Psoas muscle (tissue), 7 donors: ENCODE measurements at regions not wholly inside any gene's neighbourhood (a gene's known extent, or its start where the extent isn't known, plus 50 kb on each side); places are given as distances from the start of the nearest gene placed in this dataset.
"Not testable (repeated sequence)": the region's sequence is repeated elsewhere in the genome, so short reads cannot be mapped to it uniquely, and the experiment has no call there.

Source experiments
- ATAC-seq, 4 donors: fragments of 200-7000 bp; cut with Tn5 transposase; one replicate each; pipeline ENCODE4 v1.9.1; 2020; ENCODE audit warnings: moderate library complexity in 3 of 4, mild to moderate bottlenecking in 2 of 4
- DNase-seq, 2 donors: peaks; one replicate each; pipeline ENCODE4 v3.0.0-alpha.2; 2020
- H3K27ac ChIP-seq: fragments of 200-600 bp; one replicate; pipeline ENCODE4 v1.8.0; 2022
- H3K27me3 ChIP-seq, 3 donors: fragments of 200-600 bp in 1 of 3; one replicate each; pipeline versions ENCODE4 v1.6.1 to v1.8.0; 2013 to 2022; ENCODE audit warnings: low read length in 2 of 3, mild to moderate bottlenecking in 2 of 3, moderate library complexity in 1 of 3; ENCODE audit not compliant: insufficient read depth in 3 of 3
- H3K36me3 ChIP-seq, 2 donors: fragments of 200-600 bp in 1 of 2; one replicate each; pipeline versions ENCODE4 v1.6.1 to v1.8.0; 2013 to 2022; ENCODE audit warnings: low read depth in 1 of 2, mild to moderate bottlenecking in 1 of 2, moderate library complexity in 1 of 2; ENCODE audit not compliant: insufficient read depth in 1 of 2
- H3K4me1 ChIP-seq: fragments of 200-600 bp; one replicate; pipeline ENCODE4 v1.8.0; 2022
- H3K4me3 ChIP-seq: fragments of 200-600 bp; one replicate; pipeline ENCODE4 v1.8.0; 2022; ENCODE audit warnings: mild to moderate bottlenecking
- H3K9me3 ChIP-seq: fragments of 200-600 bp; one replicate; pipeline ENCODE4 v1.8.0; 2022
- CTCF ChIP-seq: fragments of 200-600 bp; IDR thresholded peaks from one replicate; pipeline ENCODE4 v1.8.0; 2022; ENCODE audit warnings: antibody characterized with exemption
- WGBS, 3 donors: extraction: QIAGEN DNeasy Blood & Tissue Kit; methylation state at CpG; one replicate each; pipeline versions ENCODE4 v1.1.6 to v1.1.7; 2013; 5-methylcytosine and 5-hydroxymethylcytosine counted together
- intact Hi-C, 2 donors: fragments of 100-400 bp; cut with DNase I; formaldehyde crosslinking; loops; one replicate each; pipeline versions ENCODE4 v1.11.0 to v1.14.2; 2022
- donor health status: healthy with polysubstance abuse.
- donor health status: DM: no; HTN: no; CAD: no; lungs with moderate emphysema.
- donor health status: Bipolar disorder and iron deficiency.
- donor health status: healthy.
- donor health status: DM: yes; HTN: yes; CAD: no.
- donor health status: DM: no; HTN: no; CAD: no.
- donor health status: DM: yes; HTN: yes; CAD: no.

GRCh38 chr7:68250143-68250542 lies 1253.5 kb downstream of the TYW1 start:
- no peak overlapping the region for H3K4me3 ChIP-seq
- TF ChIP-seq CTCF: no peak
- no peak overlapping the region for H3K27ac ChIP-seq
- 82 to 92% (median 85%) methylated on average over 4 of the region's 4 CpGs for WGBS, 3 donors
- no peak for DNase-seq
- no peaks in the 10 kb centered on the region for H3K9me3 ChIP-seq
- H3K36me3 ChIP-seq: no peaks in the 10 kb centered on the region
- no peak for ATAC-seq
- H3K4me1 ChIP-seq: no peaks in the 10 kb centered on the region
- intact Hi-C loops: no loop called here
- H3K27me3 ChIP-seq: peaks cover 0 to 2% (median 0%) of the 10 kb centered on the region in 3 donors

DNA sequence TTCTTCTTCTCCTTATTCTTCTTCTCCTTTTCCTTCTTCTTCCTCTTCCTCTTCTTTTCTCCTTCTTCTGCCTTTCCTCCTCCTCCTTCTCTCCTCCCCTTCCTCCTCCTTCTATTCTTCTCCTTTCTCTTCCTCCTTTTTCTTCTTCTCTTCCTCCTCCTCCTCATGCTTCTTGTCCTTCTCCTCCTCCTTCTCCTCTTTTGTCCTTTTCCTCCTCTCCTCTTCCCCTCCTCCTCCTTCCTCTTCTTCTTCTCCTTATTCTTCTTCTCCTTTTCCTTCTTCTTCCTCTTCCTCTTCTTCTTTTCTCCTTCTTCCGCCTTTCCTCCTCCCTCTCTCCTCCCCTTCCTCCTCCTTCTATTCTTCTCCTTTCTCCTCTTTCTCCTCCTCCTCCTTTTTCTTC lies 1258.2 kb downstream of the TYW1 start:
- DNase-seq, H3K4me3 ChIP-seq, H3K9me3 ChIP-seq, ATAC-seq, H3K36me3 ChIP-seq, H3K4me1 ChIP-seq, intact Hi-C loops, H3K27ac ChIP-seq, H3K27me3 ChIP-seq: not testable (repeated sequence)
- WGBS, 3 donors: 87 to 95% (median 90%) methylated on average over 1 of the region's 1 CpG

DNA sequence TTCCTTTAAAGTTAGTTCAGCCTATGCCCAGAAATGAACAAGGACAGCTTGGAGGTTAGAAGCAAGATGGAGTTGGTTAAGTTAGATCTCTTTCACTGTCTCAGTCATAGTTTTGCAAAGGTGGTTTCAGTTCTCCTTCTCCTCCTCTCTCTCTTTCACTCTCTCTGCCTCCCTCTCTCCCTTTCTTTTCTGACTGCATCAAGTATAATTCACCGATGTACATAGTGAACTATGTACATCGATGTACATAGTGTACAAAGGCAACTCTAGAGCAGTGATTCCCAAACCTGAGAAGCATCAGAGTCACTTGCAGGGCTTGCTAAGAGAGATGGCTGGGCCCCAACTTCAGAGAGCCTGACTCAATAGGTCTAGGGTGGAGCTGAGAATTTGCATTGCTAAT lies 1259.7 kb downstream of the TYW1 start:
- Histone ChIP-seq H3K4me1 (no peaks in the 10 kb centered on the region), H3K27me3 (no peaks in the 10 kb centered on the region), H3K9me3 (no peaks in the 10 kb centered on the region), H3K4me3 (no peak overlapping the region), H3K36me3 (no peaks in the 10 kb centered on the region), H3K27ac (no peak overlapping the region)
- no peak for DNase-seq
- 90 to 94% (median 90%) methylated on average over 2 of the region's 2 CpGs for WGBS, 3 donors
- TF ChIP-seq CTCF: no peak
- intact Hi-C loops: no loop called here
- no peak for ATAC-seq

- Histone ChIP-seq H3K27ac (no peak overlapping the region), H3K4me3 (no peak overlapping the region), H3K27me3 (no peaks in the 10 kb centered on the region), H3K36me3 (no peaks in the 10 kb centered on the region), H3K4me1 (no peaks in the 10 kb centered on the region), H3K9me3 (no peaks in the 10 kb centered on the region)
- 51 to 58% (median 58%) methylated on average over 8 of the region's 8 CpGs for WGBS, 3 donors
- no peak for ATAC-seq
- no peak for DNase-seq
- intact Hi-C loops: no loop called here
- TF ChIP-seq CTCF: no peak
Measured at GRCh38 chr7:68258609-68259008, 1262.0 kb downstream of the TYW1 start.

DNA sequence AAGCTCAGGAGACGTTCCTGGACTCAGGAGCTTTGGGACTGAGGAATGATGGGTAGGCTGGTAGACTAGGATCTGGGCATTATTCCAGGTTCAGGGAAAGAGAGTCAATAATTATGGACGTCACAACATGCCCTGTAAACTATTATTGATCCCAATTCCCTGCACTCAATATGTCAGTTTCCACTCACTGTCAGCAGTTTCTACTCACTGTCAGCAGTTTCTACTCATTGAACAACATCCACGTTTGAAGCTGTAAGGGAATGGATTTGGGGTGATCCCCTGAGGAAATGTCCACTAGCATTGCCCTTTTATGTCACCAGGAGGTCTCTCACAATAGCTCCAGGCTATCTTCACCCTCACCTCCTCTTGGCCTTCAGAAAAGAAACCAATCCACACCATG lies 1268.6 kb downstream of the TYW1 start:
- Histone ChIP-seq H3K27ac (no peak overlapping the region), H3K36me3 (no peaks in the 10 kb centered on the region), H3K4me1 (no peaks in the 10 kb centered on the region), H3K27me3 (no peaks in the 10 kb centered on the region), H3K4me3 (no peak overlapping the region), H3K9me3 (peaks cover 23% of the 10 kb centered on the region)
- no peak for ATAC-seq
- 42 to 85% (median 64%) methylated on average over 2 to 3 of the region's 3 CpGs for WGBS, 3 donors
- TF ChIP-seq CTCF: no peak
- intact Hi-C loops: no loop called here
- no peak for DNase-seq
